ENCODE measurements at regions not wholly inside any gene's neighbourhood (a gene's known extent, or its start where the extent isn't known, plus 50 kb on each side); places are given as distances from the start of the nearest gene placed in this dataset.
"Not testable (repeated sequence)": the region's sequence is repeated elsewhere in the genome, so short reads cannot be mapped to it uniquely, and the experiment has no call there.

GRCh38 chr10:22824520-22824919 is 103.3 kb upstream of the ARMC3 start:
- DNase-seq: no peak

- DNase-seq: no peak
Observed at GRCh38 chr10:22823109-22823508, 104.7 kb upstream of the ARMC3 start.

DNA sequence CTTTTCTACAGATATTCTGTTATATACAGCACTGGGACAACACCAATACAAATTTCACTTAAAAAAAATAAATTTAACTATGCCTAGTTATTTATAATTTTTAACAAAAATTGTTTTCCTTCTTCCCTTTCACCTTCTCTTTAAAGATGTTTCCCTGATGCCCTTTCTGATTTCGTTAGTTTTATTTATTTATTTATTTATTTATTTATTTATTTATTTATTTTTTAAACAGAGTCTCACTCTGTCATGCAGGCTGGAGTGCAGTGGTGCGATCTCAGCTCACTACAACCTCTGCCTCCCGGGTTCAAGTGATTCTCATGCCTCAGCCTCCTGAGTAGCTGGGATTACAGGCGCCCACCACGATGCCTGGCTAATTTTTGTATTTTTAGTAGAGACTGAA is 105.9 kb upstream of the ARMC3 start:
- DNase-seq: not testable (repeated sequence)

DNA sequence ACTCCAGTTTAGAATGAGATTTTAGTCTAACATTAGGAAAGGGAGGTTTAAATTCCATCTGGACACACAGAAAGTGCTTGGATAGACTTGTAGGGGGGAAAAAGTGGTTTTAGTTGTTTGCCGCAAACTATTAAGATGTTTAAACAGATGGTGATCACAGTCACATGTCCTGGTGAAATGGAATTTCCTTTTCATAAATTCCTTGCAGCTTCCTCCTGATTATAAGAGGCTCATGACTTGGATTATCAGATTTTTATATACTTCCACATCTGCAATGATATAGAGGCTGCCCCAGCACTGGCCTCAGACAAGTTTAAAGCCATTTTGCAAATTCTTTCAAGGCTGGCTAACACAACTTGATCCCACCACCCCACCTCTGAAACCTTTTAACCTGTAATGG is 106.4 kb upstream of the ARMC3 start:
- no peak for DNase-seq

DNA sequence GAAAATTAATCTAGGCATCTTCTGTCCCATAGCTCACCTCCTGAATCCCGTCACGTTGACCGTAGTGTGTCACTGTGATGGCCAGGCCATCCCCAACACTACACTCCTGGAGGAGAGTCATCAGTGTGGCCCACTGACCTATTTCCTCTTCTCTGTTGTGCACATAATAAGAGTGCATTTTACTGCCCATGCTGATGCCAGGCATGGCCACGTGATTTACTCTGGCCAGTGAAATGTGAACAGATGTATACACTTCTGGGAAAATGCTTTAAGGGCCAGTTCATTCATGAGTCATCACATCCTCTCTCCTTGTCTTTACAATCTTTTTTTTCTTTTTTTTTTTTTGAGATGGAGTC is 101.9 kb upstream of the PIP4K2A start:
- DNase-seq: no peak

DNA sequence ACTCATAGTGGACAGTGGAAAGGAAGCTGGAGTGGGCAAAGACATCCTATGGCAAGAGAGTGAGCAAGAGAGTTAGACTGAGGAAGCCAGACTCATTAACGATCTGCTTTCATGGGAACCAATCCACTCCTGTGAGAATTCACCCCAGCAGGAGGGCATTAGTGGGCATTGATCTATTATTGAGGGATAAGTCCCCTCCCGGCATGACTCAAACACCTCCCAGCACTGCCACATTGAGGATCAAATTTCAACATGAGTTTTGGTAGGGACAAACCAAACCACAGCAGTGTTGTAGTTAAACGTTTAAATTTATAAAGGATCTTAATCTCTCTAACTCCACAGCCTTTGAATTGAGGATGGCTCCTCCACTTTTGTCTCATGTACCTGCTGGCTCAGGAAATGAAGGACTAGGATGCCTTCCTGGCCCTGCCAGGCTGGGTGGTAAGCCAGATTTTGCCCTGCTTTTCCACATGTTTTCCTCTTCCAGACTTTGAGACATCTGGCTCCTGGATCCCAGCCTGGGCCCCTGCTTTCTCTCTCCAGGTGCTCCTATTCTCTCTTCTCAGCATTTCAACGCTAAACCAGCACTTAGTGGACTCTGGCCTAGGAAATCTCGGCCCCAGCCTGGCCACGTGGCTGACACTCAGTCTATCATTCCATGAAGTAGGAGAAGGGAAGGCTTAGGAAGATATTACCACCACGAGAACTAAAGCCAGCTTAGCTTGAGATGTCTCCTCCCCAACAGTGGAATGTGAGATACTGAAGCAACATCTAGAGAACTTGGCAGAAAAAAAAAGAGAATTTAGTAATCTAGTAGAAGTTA is 96.5 kb upstream of the PIP4K2A start:
- DNase-seq: no peak

- DNase-seq: no peak
Observed at GRCh38 chr10:22807238-22807637, 92.9 kb upstream of the PIP4K2A start.

- peak; percentile 44 for DNase-seq
Observed at GRCh38 chr10:22805304-22805703, 90.9 kb upstream of the PIP4K2A start.

- no peak for DNase-seq
Observed at GRCh38 chr10:22803261-22803885, 89.0 kb upstream of the PIP4K2A start.

DNA sequence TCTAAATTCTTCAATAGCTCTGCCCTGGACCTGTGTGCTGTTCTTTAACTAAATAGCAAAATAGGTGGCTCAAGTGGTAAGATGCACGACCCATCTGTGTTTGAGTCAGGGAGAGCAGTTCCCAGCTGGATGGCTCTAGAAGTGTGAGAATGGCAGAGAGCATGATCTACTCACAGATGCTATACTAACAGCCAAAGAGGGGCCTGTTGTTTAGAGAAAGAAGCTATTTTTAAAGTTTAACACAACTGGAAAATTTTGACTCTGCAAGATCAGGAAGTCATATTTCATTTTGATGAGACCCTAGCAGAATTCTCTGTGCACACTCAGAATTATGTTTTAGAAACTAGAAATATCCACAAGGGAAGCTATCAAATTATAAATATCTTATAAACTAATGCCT is 87.4 kb upstream of the PIP4K2A start:
- DNase-seq: no peak

DNA sequence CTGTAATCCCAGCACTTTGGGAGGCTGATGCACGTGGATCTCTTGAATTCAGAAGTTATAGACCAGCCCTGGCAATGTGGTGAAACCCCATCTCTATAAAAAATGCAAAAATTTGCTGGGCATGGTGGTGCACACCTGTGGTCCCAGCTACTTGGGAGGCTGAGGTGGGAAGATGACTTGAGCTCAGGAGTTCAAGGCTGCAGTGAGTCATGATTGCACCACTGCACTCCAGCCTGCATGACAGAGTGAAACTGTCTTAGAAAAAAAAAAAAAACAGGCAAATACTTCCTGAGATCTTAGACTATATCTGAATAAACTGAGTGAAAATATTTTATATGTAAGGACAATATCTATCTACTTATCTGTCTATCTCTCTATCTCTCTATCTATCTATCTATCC is 83.4 kb upstream of the PIP4K2A start:
- not testable (repeated sequence) for DNase-seq

DNA sequence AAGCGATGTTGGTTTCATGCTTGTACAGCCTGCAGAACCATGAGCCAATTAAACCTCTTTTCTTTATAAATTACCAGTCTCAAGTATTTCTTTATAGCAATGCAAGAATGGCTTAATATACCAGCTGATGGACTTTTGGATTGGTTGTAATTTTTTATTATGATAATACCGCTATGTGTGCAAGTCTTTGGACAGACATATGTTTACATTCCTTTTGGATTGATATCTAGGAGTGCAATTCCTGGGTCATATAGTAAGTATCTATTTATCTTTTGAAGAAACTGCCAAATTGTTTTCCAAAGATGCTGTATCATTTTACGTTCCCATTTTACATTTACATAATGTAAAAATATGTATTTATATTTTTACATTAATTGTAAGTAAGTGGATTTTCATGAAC is 81.2 kb upstream of the PIP4K2A start:
- no peak for DNase-seq

DNA sequence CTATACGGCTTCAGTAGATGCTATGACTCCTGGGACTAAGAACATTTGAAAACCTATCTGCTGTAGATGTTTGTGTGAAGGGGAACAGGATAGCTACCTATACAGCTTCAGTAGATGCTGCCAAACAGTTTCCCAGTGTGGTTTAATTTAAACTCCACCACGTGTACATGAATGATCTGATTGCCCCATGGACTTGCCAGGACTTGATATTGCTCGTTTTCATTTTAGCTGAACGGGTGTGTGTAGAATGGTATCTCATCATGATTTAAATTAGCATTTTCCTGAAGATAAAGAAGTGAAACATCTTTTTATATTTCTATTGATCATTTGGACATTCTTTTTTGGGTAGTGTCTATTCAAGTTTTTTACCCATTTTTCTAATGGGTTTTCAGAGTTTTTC is 77.8 kb upstream of the PIP4K2A start:
- DNase-seq: no peak

DNA sequence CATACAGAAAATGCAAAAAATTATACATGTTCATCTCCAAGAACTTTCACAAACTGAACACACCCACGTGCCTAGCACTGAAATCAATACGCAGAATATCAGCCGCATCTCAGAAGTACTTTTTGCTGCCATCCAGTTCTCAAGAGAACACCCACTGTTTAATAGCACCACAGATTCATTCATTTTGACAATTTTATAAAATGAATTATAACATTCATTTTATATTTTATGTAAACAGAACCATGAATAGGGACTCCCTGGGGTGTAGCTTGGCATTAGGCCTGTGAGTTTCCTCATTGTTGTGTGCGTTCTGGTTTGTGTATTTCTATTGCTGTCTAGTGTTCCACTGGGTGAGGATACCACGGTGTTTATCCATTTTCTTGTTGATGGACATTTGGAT is 77.3 kb upstream of the PIP4K2A start:
- DNase-seq: peak; percentile 14

- DNase-seq: no peak
Observed at GRCh38 chr10:22784668-22785067, 70.3 kb upstream of the PIP4K2A start.

GRCh38 chr10:22783807-22784206 is 69.4 kb upstream of the PIP4K2A start:
- DNase-seq: no peak

- DNase-seq: no peak
Observed at GRCh38 chr10:22780474-22780885, 66.1 kb upstream of the PIP4K2A start.

DNA sequence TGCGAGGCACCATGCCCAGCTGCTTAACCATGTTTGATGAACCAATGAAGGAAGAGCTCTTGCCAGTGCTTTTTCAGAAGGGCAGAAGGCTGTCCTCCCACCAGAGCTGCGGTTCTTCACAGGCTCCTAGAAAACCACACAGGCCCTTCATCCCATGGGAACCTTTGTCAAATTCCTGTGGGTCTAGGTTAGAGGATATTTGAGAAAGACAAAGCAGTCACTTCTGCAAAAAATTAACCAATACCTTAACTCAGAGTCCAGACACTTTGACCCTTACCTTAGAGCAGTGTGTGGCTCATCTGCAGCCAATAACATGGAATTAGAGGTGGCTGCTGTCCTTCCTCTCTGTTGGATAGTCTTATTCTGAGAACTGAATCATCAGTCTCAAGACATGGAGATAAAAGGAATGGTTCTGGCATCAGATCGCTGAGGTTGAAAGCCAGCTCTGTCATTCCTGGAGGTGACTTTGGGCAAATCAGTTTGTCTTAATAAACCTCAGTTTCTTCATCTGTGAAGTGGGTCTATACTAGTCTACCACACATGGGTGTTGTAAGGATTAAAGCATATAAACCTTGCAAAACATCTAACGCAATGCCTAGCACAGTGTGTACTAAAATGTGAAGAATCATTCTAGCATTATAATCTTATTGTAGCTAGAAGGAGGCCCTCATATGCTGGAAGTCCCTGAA is 65.1 kb upstream of the PIP4K2A start:
- DNase-seq: no peak

GRCh38 chr10:22774102-22774501 is 59.7 kb upstream of the PIP4K2A start:
- no peak for DNase-seq

- not testable (repeated sequence) for DNase-seq
Observed at GRCh38 chr10:22771631-22772030, 57.3 kb upstream of the PIP4K2A start.

DNA sequence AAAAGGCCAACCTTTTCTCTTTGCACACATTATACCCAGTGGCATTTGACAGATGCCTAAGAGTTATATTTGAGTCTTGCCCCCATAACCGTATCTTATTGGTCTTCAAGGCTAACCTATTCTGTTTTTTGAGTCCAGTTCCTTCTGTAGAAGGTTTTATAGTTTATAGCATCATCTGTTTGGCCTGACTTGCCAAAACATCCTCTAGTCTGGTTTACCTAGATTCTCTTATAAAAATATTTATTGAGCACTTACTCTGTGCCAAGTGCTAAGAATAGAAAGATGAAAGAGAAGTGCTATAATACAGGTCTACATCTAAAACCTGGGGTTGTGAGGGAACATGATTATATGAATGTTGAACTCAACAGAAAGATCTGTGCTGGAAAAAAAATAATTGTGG is 55.9 kb upstream of the PIP4K2A start:
- DNase-seq: no peak

GRCh38 chr10:22767859-22768258 is 53.5 kb upstream of the PIP4K2A start:
- no peak for DNase-seq

GRCh38 chr10:22766693-22767092 is 52.3 kb upstream of the PIP4K2A start:
- no peak for DNase-seq

All from NCI-H69 (cell line).